ENCODE measurements at regions not wholly inside any gene's neighbourhood (a gene's known extent, or its start where the extent isn't known, plus 50 kb on each side); places are given as distances from the start of the nearest gene placed in this dataset.

- DNase-seq, result no peak
Observed at GRCh38 chr6:21895555-21895954, 302.0 kb downstream of the SOX4 start.

GRCh38 chr6:21898107-21898796, 304.7 kb downstream of the SOX4 start:
- no peak for DNase-seq

- no peak for DNase-seq
Observed at GRCh38 chr6:21899708-21900107, 306.2 kb downstream of the SOX4 start.

- DNase-seq, result no peak
Observed at GRCh38 chr6:21900730-21901129, 307.2 kb downstream of the SOX4 start.

- DNase-seq, result no peak
Observed at GRCh38 chr6:21902628-21903169, 309.1 kb downstream of the SOX4 start.

- no peak for DNase-seq
Observed at GRCh38 chr6:21905531-21905930, 312.0 kb downstream of the SOX4 start.

- no peak for DNase-seq
Observed at GRCh38 chr6:21906826-21907225, 313.3 kb downstream of the SOX4 start.

GRCh38 chr6:21907291-21907690, 313.7 kb downstream of the SOX4 start:
- DNase-seq, result no peak

- DNase-seq, result no peak
Observed at GRCh38 chr6:21908161-21908848, 314.8 kb downstream of the SOX4 start.

- DNase-seq, result no peak
Observed at GRCh38 chr6:21909321-21909720, 315.8 kb downstream of the SOX4 start.

GRCh38 chr6:21911208-21911607, 317.7 kb downstream of the SOX4 start:
- DNase-seq, result no peak

GRCh38 chr6:21912151-21912832, 318.7 kb downstream of the SOX4 start:
- no peak for DNase-seq

- peak; percentile 57 for DNase-seq
Observed at GRCh38 chr6:21914121-21914973, 320.8 kb downstream of the SOX4 start.

GRCh38 chr6:21915707-21916260, 322.2 kb downstream of the SOX4 start:
- no peak for DNase-seq

- DNase-seq, result no peak
Observed at GRCh38 chr6:21918041-21918440, 324.5 kb downstream of the SOX4 start.

- no peak for DNase-seq
Observed at GRCh38 chr6:21918666-21919065, 325.1 kb downstream of the SOX4 start.

- DNase-seq, result no peak
Observed at GRCh38 chr6:21922086-21922485, 328.5 kb downstream of the SOX4 start.

GRCh38 chr6:21924002-21924401, 330.5 kb downstream of the SOX4 start:
- no peak for DNase-seq

- peak; percentile 36 for DNase-seq
Observed at GRCh38 chr6:21928827-21929226, 335.3 kb downstream of the SOX4 start.

GRCh38 chr6:21931641-21932335, 338.2 kb downstream of the SOX4 start:
- DNase-seq, result no peak

- DNase-seq, result no peak
Observed at GRCh38 chr6:21933351-21933750, 339.8 kb downstream of the SOX4 start.

- no peak for DNase-seq
Observed at GRCh38 chr6:21935142-21935541, 341.6 kb downstream of the SOX4 start.
